SIG-M5 treated with dmso at 0.1 percent for 504 hours (cell line): ENCODE measurements at regions not wholly inside any gene's neighbourhood (a gene's known extent, or its start where the extent isn't known, plus 50 kb on each side); places are given as distances from the start of the nearest gene placed in this dataset.

Source experiments
- DNase-seq: peaks from one replicate; lab custom pipeline; 2025; ENCODE audit not compliant: unreplicated experiment; lab: John Stamatoyannopoulos, UW

- DNase-seq, result no peak
Measured at GRCh38 chr6:164579035-164579434, 730.4 kb downstream of the C6orf118 start.

- no peak for DNase-seq
Measured at GRCh38 chr6:164578616-164579015, 730.8 kb downstream of the C6orf118 start.

- no peak for DNase-seq
Measured at GRCh38 chr6:164570801-164571200, 738.6 kb downstream of the C6orf118 start.

GRCh38 chr6:164569509-164569908 is 739.9 kb downstream of the C6orf118 start:
- DNase-seq, result no peak

GRCh38 chr6:164563924-164564323 is 745.5 kb downstream of the C6orf118 start:
- no peak for DNase-seq

GRCh38 chr6:164561656-164562055 is 747.7 kb downstream of the C6orf118 start:
- no peak for DNase-seq

GRCh38 chr6:164554700-164555476 is 754.5 kb downstream of the C6orf118 start:
- no peak for DNase-seq

- no peak for DNase-seq
Measured at GRCh38 chr6:164554226-164554625, 755.2 kb downstream of the C6orf118 start.

GRCh38 chr6:164551706-164552105 is 757.7 kb downstream of the C6orf118 start:
- DNase-seq, result no peak

- DNase-seq, result no peak
Measured at GRCh38 chr6:164547076-164547475, 762.3 kb downstream of the C6orf118 start.

GRCh38 chr6:164546263-164546662 is 763.1 kb downstream of the C6orf118 start:
- DNase-seq, result no peak

- DNase-seq, result no peak
Measured at GRCh38 chr6:164534070-164534766, 775.2 kb downstream of the C6orf118 start.

- no peak for DNase-seq
Measured at GRCh38 chr6:164533045-164533362, 776.4 kb downstream of the C6orf118 start.

GRCh38 chr6:164532198-164533044 is 777.0 kb downstream of the C6orf118 start:
- DNase-seq, result no peak

GRCh38 chr6:164531736-164532135 is 777.7 kb downstream of the C6orf118 start:
- no peak for DNase-seq

GRCh38 chr6:164528539-164528938 is 780.9 kb downstream of the C6orf118 start:
- DNase-seq, result no peak

- no peak for DNase-seq
Measured at GRCh38 chr6:164523087-164523654, 786.2 kb downstream of the C6orf118 start.

GRCh38 chr6:164520916-164521315 is 788.5 kb downstream of the C6orf118 start:
- DNase-seq, result no peak

- no peak for DNase-seq
Measured at GRCh38 chr6:164507206-164507940, 802.0 kb downstream of the C6orf118 start.

- DNase-seq, result no peak
Measured at GRCh38 chr6:164505425-164505824, 804.0 kb downstream of the C6orf118 start.

- DNase-seq, result no peak
Measured at GRCh38 chr6:164502833-164503232, 806.6 kb downstream of the C6orf118 start.
